VCaP (cell line): ENCODE measurements at regions not wholly inside any gene's neighbourhood (a gene's known extent, or its start where the extent isn't known, plus 50 kb on each side); places are given as distances from the start of the nearest gene placed in this dataset.

Source experiments
- H3K27ac ChIP-seq: fragments of 450-650 bp; 2 replicates; pipeline ENCODE4 v1.5.1; 2017
- TF ChIP-seq, protein P1 (sequence below): fragments of 450-650 bp; conservative IDR thresholded peaks from 2 replicates; pipeline ENCODE4 v1.5.1; 2017; ENCODE audit warnings: mild to moderate bottlenecking, moderate library complexity

DNA sequence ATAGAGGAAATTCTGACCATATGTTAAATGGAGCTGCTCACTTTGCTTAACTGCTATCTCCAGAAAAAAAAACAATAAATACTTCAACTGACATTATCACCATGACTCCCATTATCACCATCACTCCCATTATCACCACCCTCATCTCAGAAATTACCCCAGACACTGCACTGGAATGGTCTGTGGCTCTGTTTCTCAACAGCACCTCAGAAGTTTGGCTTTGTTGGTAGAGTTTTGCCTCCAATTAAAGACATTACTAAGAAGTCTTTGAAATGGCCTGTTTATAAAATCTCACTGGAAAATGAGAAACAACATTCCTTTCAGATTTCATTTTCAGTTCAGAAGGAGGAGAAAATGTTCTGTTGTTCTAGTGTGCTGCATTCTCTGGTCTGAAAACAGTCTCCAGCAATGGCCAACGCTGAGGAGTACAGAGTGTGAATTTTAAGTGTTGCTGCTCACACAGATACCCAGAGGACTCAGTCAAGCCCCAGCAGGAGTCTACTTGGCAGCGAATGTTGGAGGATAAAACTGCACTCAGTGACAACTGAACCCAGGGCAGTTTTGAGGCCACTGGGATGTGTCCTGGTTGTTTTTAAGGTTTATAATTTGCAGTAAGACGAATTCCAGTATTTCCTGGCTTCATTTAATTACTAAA, 364.5 kb upstream of the CDH2 start:
- TF ChIP-seq, protein P1, sequence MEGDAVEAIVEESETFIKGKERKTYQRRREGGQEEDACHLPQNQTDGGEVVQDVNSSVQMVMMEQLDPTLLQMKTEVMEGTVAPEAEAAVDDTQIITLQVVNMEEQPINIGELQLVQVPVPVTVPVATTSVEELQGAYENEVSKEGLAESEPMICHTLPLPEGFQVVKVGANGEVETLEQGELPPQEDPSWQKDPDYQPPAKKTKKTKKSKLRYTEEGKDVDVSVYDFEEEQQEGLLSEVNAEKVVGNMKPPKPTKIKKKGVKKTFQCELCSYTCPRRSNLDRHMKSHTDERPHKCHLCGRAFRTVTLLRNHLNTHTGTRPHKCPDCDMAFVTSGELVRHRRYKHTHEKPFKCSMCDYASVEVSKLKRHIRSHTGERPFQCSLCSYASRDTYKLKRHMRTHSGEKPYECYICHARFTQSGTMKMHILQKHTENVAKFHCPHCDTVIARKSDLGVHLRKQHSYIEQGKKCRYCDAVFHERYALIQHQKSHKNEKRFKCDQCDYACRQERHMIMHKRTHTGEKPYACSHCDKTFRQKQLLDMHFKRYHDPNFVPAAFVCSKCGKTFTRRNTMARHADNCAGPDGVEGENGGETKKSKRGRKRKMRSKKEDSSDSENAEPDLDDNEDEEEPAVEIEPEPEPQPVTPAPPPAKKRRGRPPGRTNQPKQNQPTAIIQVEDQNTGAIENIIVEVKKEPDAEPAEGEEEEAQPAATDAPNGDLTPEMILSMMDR: no peak
- no peak overlapping the region for H3K27ac ChIP-seq

DNA sequence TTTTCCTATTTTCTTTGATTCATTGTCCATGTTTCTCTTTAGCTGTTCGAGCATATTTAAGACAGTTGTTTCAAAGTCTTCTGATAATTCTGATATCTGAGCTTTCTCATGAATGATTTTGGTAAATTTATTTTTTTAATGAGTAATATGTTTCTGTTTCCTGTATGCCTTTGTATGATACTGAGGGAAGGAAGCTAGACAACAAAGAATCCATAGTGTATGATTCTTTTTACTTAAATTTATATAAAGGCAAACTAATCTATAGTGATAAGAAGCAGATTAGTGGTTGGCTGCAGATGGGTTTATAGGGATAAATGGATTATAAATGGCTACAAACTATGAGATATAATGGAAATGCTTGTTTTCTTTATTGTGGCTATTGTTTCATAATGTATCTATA, 352.7 kb upstream of the CDH2 start:
- TF ChIP-seq, protein P1: no peak
- no peak overlapping the region for H3K27ac ChIP-seq

DNA sequence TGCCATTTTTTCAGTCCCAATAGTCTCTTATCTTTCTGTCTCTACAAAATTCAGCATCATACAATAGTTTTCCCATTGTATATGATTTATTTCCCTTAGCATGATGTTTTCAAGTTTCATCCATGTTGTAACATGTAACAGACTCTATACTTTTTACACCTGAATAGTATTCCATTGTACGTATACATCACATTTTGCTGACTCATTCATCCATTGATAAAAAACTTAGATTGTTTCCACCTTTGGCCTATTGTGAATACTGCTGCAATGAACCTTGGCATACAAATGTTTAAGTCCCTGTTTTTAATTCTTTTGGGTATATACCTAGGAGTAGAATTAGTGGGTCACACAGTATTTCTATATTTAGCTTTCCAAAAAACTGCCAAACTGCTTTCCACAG, 349.3 kb upstream of the CDH2 start:
- TF ChIP-seq, protein P1: no peak
- H3K27ac ChIP-seq: no peak overlapping the region

DNA sequence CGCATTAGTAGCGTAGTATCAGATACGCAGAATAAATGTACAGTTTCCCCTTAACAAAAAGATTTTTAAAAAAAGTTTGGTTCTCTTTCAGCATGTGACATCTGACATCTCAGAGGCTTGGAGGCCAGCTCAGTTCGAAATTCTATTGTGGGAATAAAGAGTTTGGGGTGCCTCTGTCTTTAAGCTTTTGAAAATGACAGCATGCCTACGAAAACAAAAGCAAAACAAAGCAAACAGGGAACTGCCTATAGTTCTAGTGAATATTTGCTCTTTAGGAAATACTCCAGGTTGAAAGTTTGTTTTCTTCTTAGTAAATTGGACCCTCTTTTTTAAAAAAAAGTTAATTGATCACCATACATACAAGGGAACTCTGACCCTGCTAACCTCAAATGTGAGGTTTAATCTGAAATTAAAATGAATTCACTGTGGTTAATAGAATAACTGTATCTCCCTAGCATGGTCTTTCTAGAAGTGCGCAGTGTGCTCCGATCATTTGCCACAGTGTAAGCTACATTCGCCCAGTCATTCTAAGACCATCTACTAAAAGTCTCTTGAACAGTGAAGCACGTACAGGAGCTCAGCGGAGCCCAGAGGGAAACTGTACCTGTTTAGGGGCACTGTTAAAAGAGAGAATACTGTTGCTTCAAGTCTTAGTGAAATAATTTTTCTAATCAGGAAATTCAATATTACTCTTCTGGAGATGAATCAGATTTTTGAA, 347.0 kb upstream of the CDH2 start:
- TF ChIP-seq, protein P1: no peak

DNA sequence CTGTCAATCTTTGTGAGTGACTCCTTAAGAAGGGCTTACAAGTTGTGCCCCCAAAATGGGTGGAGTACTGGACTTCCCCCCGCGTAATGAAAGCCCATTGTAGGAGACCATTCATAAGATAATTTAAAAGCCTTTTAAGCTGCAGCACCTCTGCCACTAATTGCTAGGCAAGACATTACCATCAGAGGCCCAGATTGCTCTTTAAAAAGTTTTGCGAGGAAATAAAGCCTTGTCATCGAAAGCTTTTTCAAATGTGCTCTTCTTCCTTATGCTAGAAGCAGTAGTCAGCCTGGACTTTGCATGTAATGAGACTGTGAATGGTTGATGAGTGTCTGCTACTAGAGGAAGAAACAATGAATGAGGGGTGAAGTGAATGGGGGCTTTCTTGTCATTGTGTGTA, 345.3 kb upstream of the CDH2 start:
- H3K27ac ChIP-seq: no peak overlapping the region
- TF ChIP-seq, protein P1: no peak

More for the DNA sequence above, 347.0 kb upstream of the CDH2 start:
- no peak overlapping the region for H3K27ac ChIP-seq

DNA sequence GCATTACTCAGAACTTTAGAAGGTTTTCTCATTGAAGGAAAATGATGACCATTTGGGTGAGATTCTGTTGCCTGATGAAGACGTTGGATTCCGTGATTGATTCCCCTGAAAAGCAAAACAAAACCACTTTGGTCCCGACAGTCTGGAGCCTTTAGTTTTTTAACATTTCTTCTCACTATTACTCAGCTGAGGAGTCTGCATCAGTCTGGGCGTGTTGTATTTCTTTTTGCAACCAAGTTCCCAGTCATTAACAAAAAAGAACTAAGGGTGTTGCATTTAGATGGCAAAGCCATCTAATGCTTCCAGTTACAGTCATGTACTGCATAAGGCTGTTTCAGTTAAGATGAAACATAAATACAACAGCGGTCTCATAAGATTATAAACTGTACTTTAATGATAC, 343.1 kb upstream of the CDH2 start:
- TF ChIP-seq, protein P1: no peak
- H3K27ac ChIP-seq: no peak overlapping the region

DNA sequence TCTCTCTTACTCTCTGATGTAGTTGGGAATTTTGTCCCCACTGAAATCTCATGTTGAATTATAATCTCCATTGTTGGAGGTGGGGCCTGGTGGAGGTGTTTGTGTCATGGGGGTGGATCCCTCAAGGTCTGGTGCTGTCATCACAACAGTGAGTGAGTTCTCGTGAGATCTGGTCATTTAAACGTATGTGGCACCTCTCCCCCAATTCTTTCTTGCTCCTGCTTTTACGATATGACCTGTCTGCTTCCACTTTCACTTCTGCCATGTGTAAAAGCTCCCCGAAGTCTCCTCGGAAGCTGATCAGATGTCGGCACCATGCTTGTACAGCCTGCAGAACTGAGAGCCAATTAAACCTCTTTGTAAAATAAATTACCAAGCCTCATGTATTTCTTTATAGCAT, 337.8 kb upstream of the CDH2 start:
- TF ChIP-seq, protein P1: no peak
- H3K27ac ChIP-seq: no peak overlapping the region
